Neural cell (in vitro differentiated cells): ENCODE measurements at regions not wholly inside any gene's neighbourhood (a gene's known extent, or its start where the extent isn't known, plus 50 kb on each side); places are given as distances from the start of the nearest gene placed in this dataset.

Source experiments
- H2AFZ ChIP-seq: fragments of 200-600, 300-800 bp; sonication (generic), shearing (Covaris generic); 2 replicates; pipeline ENCODE4 v1.6.0; 2014; ENCODE audit warnings: low read depth, mild to moderate bottlenecking, antibody characterized with exemption, low read length, moderate library complexity
- H3F3A ChIP-seq: fragments of 200-600 bp; shearing (Covaris generic); 2 replicates; pipeline ENCODE4 v1.6.1; 2016; ENCODE audit warnings: mild to moderate bottlenecking, moderate library complexity, mixed read lengths, antibody characterized with exemption, low read length; ENCODE audit not compliant: insufficient read depth, poor library complexity, severe bottlenecking
- H3K27ac ChIP-seq: fragments of 200-600, 300-800 bp; sonication (generic), shearing (Covaris generic); 2 replicates; pipeline ENCODE4 v1.5.1; 2014; ENCODE audit warnings: mild to moderate bottlenecking, low read length, moderate library complexity
- H3K27me3 ChIP-seq: fragments of 300-800, 200-600 bp; sonication (generic), shearing (Covaris generic); 2 replicates; pipeline ENCODE4 v1.6.0; 2014; ENCODE audit warnings: mild to moderate bottlenecking, low read depth, low read length, moderate library complexity; ENCODE audit not compliant: insufficient read depth
- H3K36me3 ChIP-seq: fragments of 300-800, 200-600 bp; sonication (generic), shearing (Covaris generic); 2 replicates; pipeline ENCODE4 v1.5.1; 2014; ENCODE audit warnings: mild to moderate bottlenecking, antibody characterized with exemption, low read length, moderate library complexity; ENCODE audit not compliant: insufficient read depth
- H3K4me2 ChIP-seq: fragments of 300-800, 200-600 bp; sonication (generic), shearing (Covaris generic); 2 replicates; pipeline ENCODE4 v1.6.0; 2014; ENCODE audit warnings: mild to moderate bottlenecking, low read length
- H3K4me3 ChIP-seq: fragments of 300-800, 200-600 bp; sonication (generic), shearing (Covaris generic); 2 replicates; pipeline ENCODE4 v1.5.1; 2014; ENCODE audit warnings: mild to moderate bottlenecking, low read length, moderate library complexity
- H3K79me2 ChIP-seq: fragments of 200-600 bp; shearing (Covaris generic); replicated peaks from 2 replicates; pipeline ENCODE4 v1.6.0; 2014; ENCODE audit warnings: mild to moderate bottlenecking, low read length, moderate library complexity; ENCODE audit not compliant: insufficient read depth
- H3K9ac ChIP-seq: fragments of 300-800, 200-600 bp; sonication (generic), shearing (Covaris generic); 2 replicates; pipeline ENCODE4 v1.6.1; 2016; ENCODE audit warnings: mild to moderate bottlenecking, low read length, mixed read lengths
- H3K9me2 ChIP-seq: fragments of 200-600 bp; shearing (Covaris generic); 2 replicates; pipeline ENCODE4 v1.6.1; 2016; ENCODE audit warnings: mild to moderate bottlenecking, low read length, mixed read lengths; ENCODE audit not compliant: insufficient read depth
- H3K9me3 ChIP-seq: fragments of 200-600, 300-800 bp; sonication (generic), shearing (Covaris generic); 2 replicates; pipeline ENCODE4 v1.6.1; 2016; ENCODE audit warnings: mild to moderate bottlenecking, mixed run types, low read length, moderate library complexity, mixed read lengths
- H4K20me1 ChIP-seq: fragments of 200-600 bp; shearing (Covaris generic); 2 replicates; pipeline ENCODE4 v1.6.1; 2016; ENCODE audit warnings: mild to moderate bottlenecking, mixed run types; ENCODE audit not compliant: insufficient read depth
- EP300 ChIP-seq: fragments of 450-650 bp; conservative IDR thresholded peaks from 2 replicates; pipeline ENCODE4 v1.6.1; 2014; ENCODE audit warnings: antibody characterized with exemption, mild to moderate bottlenecking, moderate library complexity; ENCODE audit not compliant: poor library complexity, severe bottlenecking
- EZH2 ChIP-seq: fragments of 200-600, 300-800 bp; shearing (Covaris generic), sonication (generic); IDR thresholded peaks from 2 replicates; pipeline ENCODE4 v1.6.1; 2014; ENCODE audit warnings: antibody characterized with exemption, low read length, borderline replicate concordance, mild to moderate bottlenecking; ENCODE audit not compliant: insufficient read depth, poor library complexity, severe bottlenecking
- MXI1 ChIP-seq: fragments of 450-650 bp; conservative IDR thresholded peaks from 2 replicates; pipeline ENCODE4 v1.6.1; 2014; ENCODE audit warnings: antibody characterized with exemption, mild to moderate bottlenecking; ENCODE audit not compliant: poor library complexity, severe bottlenecking
- POLR2AphosphoS5 ChIP-seq: IDR thresholded peaks from 2 replicates; pipeline ENCODE4 v1.6.1; 2012
- RAD21 ChIP-seq: fragments of 450-650 bp; conservative IDR thresholded peaks from 2 replicates; pipeline ENCODE4 v1.6.1; 2014; ENCODE audit warnings: antibody characterized with exemption, mild to moderate bottlenecking, moderate library complexity
- SMC3 ChIP-seq: fragments of 450-650 bp; conservative IDR thresholded peaks from 2 replicates; pipeline ENCODE4 v1.6.1; 2014; ENCODE audit warnings: antibody characterized with exemption, mild to moderate bottlenecking, moderate library complexity; ENCODE audit not compliant: poor library complexity
- TAF1 ChIP-seq: IDR thresholded peaks from 2 replicates; pipeline ENCODE4 v1.6.1; 2012; ENCODE audit warnings: low read depth
- TF ChIP-seq, protein P1 (sequence below): fragments of 450-650 bp; IDR thresholded peaks from 2 replicates; pipeline ENCODE4 v1.5.1; 2014; ENCODE audit warnings: antibody characterized with exemption, mild to moderate bottlenecking, moderate library complexity; ENCODE audit not compliant: poor library complexity, severe bottlenecking
- TF ChIP-seq, protein P2 (sequence below): IDR thresholded peaks from 2 replicates; pipeline ENCODE4 v1.6.1; 2012; ENCODE audit warnings: borderline replicate concordance

DNA sequence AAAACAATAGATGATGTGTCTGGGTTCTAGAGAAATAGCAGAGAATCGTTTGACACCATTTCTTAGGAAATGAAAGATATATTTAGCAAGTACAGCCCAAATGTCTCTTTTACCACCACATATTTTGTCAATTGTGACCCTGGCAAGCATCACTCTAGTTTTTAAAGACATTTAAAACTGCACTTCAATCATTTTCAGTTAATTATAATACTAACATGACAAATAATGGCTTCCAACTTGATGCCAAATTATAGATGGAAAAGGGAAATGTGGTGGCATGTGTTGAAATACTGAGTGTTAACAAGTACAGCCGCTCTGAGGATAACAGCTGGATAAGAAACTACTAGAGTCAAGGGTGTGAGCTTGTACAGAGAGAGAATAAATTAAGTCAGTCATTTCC lies 648.9 kb downstream of the FRK start:
- Histone ChIP-seq H3K27ac (no peak overlapping the region), H3K9me3 (no peaks in the 10 kb centered on the region), H3K4me2 (no peak overlapping the region), H2AFZ (no peak overlapping the region), H3K79me2 (no peaks in the 10 kb centered on the region), H3K9ac (no peak overlapping the region), H3F3A (no peaks in the 10 kb centered on the region), H3K9me2 (no peaks in the 10 kb centered on the region), H3K36me3 (no peaks in the 10 kb centered on the region), H3K27me3 (no peaks in the 10 kb centered on the region), H4K20me1 (no peaks in the 10 kb centered on the region), H3K4me3 (no peak overlapping the region)
- TF ChIP-seq POLR2AphosphoS5 = no peak
- TF ChIP-seq TAF1 = no peak
- TF ChIP-seq, protein P1, sequence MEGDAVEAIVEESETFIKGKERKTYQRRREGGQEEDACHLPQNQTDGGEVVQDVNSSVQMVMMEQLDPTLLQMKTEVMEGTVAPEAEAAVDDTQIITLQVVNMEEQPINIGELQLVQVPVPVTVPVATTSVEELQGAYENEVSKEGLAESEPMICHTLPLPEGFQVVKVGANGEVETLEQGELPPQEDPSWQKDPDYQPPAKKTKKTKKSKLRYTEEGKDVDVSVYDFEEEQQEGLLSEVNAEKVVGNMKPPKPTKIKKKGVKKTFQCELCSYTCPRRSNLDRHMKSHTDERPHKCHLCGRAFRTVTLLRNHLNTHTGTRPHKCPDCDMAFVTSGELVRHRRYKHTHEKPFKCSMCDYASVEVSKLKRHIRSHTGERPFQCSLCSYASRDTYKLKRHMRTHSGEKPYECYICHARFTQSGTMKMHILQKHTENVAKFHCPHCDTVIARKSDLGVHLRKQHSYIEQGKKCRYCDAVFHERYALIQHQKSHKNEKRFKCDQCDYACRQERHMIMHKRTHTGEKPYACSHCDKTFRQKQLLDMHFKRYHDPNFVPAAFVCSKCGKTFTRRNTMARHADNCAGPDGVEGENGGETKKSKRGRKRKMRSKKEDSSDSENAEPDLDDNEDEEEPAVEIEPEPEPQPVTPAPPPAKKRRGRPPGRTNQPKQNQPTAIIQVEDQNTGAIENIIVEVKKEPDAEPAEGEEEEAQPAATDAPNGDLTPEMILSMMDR = no peak
- TF ChIP-seq MXI1 = no peak
- no peak for TF ChIP-seq RAD21
- no peak for TF ChIP-seq EZH2
- TF ChIP-seq, protein P2, sequence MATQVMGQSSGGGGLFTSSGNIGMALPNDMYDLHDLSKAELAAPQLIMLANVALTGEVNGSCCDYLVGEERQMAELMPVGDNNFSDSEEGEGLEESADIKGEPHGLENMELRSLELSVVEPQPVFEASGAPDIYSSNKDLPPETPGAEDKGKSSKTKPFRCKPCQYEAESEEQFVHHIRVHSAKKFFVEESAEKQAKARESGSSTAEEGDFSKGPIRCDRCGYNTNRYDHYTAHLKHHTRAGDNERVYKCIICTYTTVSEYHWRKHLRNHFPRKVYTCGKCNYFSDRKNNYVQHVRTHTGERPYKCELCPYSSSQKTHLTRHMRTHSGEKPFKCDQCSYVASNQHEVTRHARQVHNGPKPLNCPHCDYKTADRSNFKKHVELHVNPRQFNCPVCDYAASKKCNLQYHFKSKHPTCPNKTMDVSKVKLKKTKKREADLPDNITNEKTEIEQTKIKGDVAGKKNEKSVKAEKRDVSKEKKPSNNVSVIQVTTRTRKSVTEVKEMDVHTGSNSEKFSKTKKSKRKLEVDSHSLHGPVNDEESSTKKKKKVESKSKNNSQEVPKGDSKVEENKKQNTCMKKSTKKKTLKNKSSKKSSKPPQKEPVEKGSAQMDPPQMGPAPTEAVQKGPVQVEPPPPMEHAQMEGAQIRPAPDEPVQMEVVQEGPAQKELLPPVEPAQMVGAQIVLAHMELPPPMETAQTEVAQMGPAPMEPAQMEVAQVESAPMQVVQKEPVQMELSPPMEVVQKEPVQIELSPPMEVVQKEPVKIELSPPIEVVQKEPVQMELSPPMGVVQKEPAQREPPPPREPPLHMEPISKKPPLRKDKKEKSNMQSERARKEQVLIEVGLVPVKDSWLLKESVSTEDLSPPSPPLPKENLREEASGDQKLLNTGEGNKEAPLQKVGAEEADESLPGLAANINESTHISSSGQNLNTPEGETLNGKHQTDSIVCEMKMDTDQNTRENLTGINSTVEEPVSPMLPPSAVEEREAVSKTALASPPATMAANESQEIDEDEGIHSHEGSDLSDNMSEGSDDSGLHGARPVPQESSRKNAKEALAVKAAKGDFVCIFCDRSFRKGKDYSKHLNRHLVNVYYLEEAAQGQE = no peak
- no peak for TF ChIP-seq EP300
- TF ChIP-seq SMC3 = no peak

DNA sequence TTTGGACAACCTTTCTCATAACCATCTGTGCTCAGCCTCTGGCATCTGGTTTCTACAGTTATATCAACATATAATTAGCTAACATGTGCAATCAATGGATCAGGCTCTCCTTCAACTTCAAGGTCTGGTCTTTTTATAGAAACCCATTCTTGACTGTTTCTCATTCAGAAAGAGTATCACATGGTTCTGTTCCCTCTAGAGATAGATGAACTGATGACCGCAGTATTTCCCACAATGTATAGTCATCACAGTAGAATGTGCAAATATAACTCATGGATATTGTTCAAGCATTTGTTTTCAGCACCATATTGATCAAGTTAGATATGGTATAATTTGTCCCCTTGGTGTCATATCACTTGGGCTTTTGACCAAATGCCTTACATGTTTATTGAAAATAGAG lies 656.2 kb downstream of the FRK start:
- Histone ChIP-seq H4K20me1 (no peaks in the 10 kb centered on the region), H3K9me3 (no peaks in the 10 kb centered on the region), H2AFZ (no peak overlapping the region), H3K4me2 (no peak overlapping the region), H3K27ac (no peak overlapping the region), H3K9ac (no peak overlapping the region), H3K4me3 (no peak overlapping the region), H3K9me2 (no peaks in the 10 kb centered on the region), H3K79me2 (no peaks in the 10 kb centered on the region), H3K27me3 (no peaks in the 10 kb centered on the region), H3K36me3 (no peaks in the 10 kb centered on the region), H3F3A (no peaks in the 10 kb centered on the region)
- no peak for TF ChIP-seq SMC3
- TF ChIP-seq EZH2 = no peak
- no peak for TF ChIP-seq POLR2AphosphoS5
- TF ChIP-seq EP300 = no peak
- no peak for TF ChIP-seq RAD21
- TF ChIP-seq, protein P1 = no peak
- no peak for TF ChIP-seq MXI1
- TF ChIP-seq, protein P2 = no peak
- TF ChIP-seq TAF1 = no peak
